GM21367 (cell line): ENCODE measurements at regions not wholly inside any gene's neighbourhood (a gene's known extent, or its start where the extent isn't known, plus 50 kb on each side); places are given as distances from the start of the nearest gene placed in this dataset.

ENCODE experiments used
- ATAC-seq: cut with Tn5 transposase; IDR thresholded peaks from one replicate; pipeline ENCODE4 v1.9.1; 2021; ENCODE audit not compliant: unreplicated experiment

DNA sequence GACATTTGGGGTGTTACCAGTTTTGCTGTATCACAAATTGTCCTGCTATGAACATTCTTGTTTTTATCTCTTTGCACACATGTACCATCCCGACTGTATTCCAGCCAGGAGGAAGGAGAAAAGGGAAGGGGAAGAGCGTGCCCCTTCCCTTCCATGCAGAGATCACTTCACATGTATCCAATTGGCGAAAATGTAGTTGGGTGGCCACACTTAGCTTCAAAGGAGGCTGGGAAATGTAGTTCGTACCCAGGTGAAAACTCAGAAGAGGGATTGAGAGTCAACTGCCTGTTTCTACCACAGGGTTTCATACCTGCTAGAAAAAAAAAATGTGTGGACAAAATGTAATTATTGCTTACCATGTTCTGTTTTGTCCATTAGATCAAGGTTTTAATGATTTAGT, 189.1 kb upstream of the PELI2 start:
- ATAC-seq, result no peak

DNA sequence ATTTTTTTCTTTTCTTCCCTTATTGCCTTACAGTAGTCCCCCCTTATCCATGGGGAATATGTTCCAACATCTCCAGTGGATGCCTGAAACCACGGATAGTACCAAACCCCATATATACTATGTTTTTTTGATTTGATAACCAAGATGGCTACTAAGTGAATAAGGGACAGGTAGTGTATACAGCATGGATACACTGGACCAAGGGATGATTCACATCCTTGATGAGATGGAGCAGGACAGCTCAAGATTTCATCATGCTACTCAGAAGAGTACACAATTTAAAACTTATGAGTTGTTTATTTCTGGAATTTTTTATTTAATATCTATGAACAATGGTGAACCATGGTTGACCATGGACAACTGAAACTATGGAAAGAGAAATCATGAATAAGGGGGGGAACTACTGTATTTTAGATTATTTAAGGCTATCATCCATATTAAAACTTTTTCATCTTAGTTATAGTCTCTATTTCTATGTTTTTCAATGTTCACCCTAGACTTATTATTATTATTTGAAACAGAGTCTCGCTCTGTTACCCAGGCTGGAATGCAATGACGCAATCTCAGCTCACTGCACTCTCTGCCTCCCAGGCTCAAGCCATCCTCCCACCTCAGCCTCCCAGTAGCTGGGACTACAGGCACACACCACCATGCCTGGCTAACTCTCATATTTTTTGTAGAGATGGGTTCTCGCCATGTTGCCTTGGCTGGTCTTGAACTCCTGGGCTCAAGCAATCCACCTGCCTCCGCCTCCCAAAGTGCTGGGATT, 188.0 kb upstream of the PELI2 start:
- no peak for ATAC-seq

DNA sequence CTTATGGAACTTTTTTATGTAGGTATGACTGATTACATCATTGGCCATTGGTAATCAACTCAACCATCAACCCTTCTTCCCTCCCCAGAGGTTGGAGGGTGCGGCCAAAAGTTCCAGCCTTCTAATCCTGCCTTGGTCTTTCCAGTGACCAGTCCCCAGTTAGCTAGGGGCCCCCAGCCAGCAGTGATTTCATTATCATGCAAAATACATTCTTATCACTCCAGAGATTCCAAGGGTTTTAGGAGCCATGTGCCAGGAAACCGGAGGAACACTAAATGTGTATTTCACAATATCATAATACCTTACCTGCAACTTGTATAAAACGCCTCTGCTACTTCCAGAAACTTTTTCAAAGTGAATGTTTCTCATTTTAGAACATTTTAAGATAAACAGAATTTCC, 181.5 kb upstream of the PELI2 start:
- no peak for ATAC-seq

DNA sequence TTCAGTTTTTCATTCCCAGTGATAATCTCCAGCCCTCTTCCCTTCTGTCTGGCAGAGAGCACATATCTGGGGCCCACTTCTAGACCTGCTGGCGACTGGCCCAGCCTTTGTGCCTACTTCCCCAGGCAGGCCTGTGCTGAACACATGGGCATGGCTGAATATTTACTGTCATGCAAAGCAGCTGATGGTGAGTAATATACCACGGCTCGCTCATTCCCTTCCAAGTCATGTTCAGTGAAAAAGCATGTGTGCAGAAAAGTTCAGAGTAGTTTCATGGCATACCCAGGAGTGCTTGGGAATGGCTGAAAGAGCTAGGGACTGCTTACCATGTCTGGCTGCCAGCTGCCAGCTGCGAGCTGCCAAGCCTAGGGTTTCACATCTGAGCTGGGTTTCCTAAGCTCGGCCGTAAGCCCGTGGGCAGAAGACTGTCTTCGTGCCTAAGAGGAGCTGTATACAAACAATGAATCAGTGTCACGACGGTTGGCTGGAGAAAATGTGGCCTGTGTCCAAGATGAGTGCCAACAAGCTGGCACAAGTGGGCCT, 179.9 kb upstream of the PELI2 start:
- no peak for ATAC-seq

DNA sequence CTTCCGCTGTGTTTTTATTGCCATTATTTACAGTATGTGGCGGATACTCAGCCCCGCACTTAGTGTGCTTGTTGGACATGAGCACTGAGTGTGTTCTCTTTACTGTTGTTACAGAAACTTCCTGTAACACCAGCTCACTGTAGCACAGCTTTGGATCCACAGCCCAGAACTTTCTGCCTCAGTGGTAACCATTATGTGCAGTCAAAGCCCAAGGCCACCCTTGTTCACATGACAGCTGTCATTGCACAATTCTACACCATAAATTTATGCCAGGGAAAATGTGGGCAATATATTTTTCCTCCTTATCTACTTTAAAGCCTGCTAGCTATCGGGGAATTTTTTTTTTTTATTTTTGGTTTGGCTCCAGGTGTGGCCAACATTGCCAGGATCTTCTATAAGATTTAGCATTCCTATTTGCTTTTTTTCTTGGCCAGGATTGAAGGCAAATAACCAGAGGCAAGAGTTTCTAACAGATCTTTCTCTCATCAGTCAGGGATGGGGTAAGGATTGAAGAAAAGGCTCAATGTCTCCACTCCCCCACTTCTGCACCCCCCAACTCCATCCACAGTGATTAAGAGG, 176.0 kb upstream of the PELI2 start:
- ATAC-seq, result no peak

DNA sequence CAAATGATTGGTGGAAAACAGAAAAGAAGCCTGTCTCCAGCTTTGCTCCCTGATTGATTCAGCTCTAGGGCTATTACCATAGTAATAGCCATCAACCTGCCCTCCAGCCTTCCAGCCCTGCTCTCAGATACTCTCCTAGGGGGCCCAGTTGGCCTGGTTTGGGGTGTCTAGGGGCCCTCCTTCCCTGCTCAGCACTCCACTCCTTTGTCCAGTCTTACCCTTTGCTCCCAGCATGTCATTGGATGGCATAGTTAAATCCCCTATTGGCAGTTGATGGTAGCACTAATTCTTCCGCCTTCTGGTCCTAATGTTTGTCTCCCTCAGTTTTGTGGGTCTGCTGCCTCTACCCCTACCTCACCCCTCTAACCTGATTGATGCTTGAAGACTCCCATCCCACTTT, 175.4 kb upstream of the PELI2 start:
- ATAC-seq, result no peak

DNA sequence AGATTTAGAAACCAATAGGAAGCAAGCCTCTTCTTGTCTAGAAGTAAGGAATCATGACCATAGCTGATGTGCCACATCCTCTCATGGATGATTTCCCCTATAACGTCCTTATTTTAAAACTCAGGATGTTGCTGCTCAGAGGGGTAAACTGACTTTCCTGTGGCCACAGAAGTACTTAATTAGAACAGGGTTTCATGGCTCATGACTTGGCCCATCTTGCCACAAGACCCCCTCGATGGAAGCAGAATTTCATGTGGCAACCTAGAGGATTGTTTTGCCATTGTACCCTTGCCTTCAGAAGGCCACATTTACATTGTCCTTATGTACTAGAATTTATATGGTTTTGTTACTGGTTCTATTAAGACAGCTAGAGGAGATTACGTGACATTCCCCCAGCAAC, 173.5 kb upstream of the PELI2 start:
- ATAC-seq, result no peak

DNA sequence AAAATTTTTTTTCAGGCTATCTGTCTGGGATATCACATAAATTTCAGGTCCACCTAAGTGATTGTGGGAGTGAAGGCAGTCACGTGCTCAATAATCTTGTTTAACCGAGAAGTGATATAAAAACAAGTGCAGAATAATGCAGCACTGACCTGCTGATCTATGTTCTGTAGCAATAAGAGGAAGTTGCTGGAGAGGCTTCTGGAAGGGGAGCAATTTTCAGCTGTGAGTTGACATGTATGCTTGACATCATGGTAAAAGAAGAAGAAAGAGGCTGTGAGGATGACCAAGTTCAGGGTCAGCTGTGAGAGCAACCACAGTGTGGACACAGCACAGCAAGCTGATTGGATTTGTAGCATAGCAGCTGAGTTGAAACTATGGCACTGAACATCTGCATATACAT, 172.0 kb upstream of the PELI2 start:
- ATAC-seq, result no peak

DNA sequence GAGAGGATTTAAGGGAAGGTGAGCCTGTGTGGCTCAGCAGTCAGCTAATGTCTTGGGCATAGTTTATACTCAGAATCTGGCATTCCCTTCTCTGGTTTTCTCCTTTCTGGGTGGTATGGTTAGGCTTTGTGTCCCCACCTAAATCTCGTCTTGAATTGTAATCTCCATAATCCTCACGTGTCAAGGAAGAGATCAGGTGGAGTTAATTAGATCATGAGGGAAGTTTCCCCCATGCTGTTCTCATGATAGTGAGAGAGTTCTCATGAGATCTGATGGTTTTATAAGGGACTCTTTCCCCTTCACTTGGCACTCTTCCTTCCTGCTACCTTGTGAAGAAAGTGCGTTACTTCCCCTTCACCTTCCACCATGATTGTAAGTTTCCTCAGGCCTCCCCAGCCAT, 169.8 kb upstream of the PELI2 start:
- ATAC-seq, result no peak

DNA sequence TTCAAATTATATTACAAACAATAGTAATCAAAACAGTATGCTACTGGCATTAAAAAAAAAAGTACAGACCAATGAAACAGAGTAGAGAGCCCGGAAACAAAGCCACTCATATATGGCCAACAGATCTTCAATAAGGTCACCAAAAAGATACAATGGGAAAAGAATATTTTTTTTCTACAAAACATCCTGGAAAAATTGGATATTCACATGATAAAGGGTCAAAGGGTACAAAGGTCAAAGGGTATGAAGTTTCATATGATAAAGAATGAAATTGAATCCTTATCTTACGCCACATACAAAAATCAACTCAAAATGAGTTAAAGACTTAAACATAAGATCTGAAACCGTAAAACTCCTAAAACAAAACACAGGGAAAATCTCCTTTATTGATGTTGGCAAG, 168.5 kb upstream of the PELI2 start:
- ATAC-seq, result no peak

DNA sequence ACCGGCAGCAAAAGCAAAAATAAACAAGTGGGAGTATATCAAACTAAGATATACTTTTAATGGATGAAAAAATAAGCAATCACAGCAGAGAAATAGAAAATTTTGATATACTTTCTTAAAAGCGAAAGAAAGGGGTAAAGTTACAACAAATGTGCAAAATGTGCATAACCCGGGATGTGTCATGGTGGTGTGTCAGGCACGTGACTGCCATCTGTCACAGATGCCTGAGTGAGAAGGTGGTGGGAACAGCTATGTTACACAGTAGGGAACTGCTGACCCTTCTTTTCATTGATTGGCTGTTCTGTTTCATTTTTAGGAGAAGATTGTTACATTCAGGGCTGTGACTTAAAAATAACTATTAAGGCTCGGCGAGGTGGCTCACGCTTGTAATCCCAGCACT, 168.1 kb upstream of the PELI2 start:
- no peak for ATAC-seq

DNA sequence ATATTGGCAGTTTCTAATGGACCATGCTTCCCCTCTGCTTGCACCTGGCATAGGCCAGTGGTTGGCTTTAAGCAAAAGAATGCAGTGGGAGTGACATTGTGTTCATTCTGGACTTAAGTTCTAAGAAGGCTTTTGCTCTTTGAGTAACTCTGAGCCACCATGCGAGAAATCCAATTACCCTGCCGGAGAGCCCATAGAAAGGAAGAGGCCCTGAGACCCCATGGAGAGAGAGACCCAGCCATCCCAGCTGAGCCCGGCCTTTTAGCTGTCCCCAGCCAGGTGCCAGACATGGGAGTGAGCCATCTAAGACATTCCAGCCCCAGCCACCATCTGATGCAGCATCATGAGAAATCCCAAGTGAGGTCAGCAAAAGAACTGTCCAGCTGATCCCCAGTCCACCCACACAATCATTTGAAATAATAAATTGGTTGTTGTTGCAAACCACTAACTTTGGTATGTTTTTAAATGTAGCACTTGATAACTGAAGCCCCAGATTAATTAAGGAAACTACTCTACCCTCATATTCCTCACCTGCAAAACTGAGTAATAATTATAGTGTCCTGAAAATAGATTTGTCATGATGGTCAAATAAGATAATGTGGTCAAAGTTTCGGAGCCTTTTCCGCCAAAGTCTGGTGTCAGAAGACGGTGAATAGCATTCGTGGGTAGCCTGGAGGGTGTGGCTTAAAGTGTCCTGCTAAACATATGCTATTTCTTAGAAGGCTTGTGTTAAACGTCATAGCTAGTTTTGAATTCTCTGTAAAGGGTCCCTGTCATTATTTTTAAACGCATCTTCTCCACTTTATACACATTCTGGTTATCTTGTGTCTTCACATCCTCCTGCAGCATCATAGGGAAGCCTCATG, 166.6 kb upstream of the PELI2 start:
- no peak for ATAC-seq

DNA sequence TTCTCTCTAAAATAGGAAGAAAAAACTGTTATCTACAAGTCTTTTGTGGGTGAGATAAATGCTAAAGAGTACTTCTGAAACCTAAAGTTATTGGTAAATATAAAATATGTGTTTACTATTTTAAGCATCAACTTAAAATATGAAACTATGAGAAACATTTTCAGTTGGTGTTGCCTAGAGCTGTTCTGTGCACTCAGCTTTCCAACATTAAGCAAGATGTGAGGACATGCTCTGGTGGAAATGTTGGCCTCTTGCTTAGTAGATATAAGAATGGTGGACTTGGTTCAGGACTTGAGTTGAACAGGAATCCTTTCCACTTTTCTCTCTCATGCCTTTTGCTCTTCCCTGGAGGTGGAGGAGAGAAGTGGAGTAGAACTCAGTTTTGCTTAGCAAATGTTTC, 164.1 kb upstream of the PELI2 start:
- ATAC-seq, result no peak

DNA sequence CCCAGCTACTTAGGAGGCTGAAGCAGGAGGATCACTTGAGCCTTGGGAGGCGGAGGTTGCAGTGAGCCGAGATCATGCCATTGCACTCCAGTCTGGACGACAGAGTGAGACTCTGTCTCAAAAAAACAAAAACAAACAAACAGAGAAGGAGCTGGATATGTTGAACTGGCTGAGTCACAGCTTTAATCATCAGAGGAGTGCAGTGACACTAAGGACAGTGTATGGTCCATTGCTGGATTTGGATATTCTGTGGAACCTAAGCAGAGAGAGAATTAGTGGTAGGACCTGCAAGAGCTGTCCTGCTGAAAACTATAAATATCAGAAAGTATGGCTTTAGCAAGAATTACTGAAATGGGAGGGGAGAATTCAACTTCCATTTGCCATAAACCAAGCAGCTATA, 163.0 kb upstream of the PELI2 start:
- no peak for ATAC-seq

DNA sequence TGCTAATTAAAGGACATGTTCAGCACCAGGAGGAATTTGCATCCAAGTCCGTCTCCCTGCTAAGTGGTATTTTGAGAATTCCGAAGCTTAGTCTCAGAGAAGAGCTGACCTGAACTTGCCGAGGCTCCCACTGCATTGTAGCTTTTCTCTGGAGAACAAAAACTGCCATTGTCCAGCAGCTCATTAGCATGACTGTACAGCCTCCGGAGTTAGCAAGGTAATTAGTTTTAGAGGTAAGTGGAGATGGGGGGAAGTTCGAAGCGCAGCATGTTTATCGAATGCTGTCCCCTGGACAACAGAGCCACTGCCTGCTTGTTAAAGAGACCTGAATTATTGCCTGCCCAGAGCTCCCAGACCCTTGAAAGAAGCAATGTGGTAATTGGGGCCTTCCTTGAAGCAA, 160.3 kb upstream of the PELI2 start:
- ATAC-seq, result no peak

DNA sequence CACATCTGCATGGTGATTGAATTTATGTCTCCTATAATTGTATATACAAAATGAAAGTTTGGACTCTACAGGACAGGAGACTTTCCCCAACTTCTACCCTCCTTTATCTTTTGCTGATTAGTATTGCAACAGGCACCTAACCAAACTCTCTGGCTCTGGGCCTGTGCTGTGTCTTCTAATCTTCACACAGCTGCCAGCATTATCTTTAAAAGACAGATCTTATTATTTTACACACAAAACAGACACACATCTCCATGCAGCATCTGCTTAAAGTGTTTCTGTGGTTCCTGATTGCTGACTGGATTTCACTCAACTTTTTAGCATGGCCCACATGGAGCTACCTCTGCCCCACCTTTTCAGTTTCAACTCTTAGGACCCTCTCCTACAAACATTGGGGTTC, 154.9 kb upstream of the PELI2 start:
- ATAC-seq, result no peak

DNA sequence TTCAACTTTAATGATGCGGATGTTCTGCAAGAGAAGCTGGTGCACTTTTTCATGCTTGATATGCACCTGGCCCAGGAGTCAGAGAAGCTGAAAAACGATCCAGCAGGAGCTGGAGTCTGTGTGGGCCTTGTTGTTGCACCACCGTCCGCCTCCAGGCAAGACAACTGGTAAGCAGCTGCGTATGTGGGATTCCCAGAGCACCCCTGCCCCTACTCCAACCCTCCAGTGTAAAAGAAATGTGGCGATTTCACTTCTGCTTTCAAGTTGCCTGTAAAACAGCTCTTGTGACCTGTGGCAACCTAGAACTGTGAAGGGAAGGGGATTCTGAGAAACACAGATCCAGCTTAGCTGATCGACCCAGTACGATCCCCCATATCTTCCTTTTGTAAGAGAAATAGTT, 154.1 kb upstream of the PELI2 start:
- no peak for ATAC-seq

DNA sequence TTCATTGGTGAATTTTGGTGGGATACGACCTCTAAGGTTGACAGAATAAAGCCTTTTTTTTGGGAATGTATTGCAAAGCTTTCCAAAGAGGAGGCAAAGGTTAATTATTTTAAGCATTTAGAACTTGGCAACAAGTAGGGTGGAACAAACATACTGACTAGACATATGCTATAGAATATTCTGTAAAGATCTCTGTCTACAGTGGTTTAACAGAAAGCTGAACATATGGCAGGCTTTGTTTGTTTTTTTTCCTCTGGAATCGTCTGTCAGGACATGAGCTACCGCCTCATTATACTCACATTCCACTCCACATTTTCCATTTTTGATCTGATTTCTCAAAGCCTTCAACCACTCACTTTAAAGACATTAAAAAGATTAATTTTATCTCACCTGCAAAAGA, 153.4 kb upstream of the PELI2 start:
- ATAC-seq, result no peak

DNA sequence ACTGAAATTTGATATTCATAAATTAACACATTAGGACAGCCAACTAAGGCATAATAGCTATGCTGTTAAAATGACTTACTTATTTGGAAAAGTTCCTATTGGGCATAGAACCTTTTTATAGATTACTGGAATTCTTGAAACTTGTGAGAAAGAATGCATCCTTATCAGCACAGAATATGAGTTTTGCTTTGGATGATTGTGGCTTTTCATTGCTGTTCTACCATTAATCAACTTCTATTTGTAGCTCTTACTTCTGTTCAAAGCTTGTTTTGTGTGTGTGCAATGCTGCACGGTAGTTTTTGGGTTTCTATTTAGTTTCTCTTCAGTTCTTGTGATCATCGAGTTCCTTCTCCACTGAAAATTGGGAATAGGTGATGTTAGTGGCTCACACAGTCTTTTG, 152.4 kb upstream of the PELI2 start:
- ATAC-seq, result no peak

DNA sequence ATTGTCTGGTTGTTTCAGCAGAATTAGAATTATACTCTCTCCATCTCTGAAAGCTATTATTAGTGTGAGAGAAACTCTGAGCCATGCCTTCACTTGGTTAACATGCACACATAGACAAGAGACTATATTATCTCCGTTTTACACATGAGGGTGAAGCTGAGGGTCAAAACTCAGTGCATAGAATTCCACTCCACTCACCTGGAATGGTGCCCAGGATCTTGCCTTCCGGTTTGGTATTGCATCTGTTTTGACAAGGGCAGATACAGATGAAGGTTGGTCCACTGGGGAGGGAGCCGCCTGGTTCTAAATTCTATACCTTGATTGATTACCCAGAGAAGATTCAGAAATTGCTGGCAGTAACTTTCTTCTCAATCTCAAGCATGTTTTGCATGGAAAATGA, 149.5 kb upstream of the PELI2 start:
- no peak for ATAC-seq

DNA sequence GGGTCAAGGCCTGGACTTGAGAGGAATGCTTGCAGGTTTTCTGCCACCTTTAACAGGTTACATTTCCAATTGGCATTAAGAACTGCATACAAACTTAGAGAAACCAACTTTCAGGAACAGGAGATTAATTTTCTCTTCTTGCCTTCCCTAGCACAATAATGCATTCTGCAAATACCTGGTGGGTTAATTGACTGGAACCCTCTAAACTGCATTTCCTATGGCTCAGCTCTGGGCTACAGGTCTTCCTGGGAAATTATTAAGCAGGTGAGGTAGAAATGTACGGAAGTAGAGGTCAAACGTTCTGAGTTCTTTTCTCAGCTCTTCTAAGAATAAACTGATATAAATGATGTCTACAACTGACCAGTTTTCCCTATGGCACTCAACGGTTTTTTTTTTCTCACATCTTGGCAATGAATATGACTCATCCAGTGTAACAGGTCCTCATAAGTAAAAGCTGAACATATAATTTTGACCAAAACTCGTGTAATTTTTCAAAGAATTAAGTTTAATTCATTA, 144.9 kb upstream of the PELI2 start:
- no peak for ATAC-seq
